Fibroblast of the aortic adventitia (primary cell): ENCODE measurements at regions not wholly inside any gene's neighbourhood (a gene's known extent, or its start where the extent isn't known, plus 50 kb on each side); places are given as distances from the start of the nearest gene placed in this dataset.
A peak's percentile ranks its signal among the peaks of the same experiment; 100 is the strongest.

Source experiments
- DNase-seq: peaks from one replicate; pipeline ENCODE4 v3.0.0-alpha.2; 2010; ENCODE audit warnings: low read depth
- H3K4me3 ChIP-seq: 2 replicates; pipeline ENCODE4 v1.5.1; 2011; ENCODE audit warnings: low read depth, mild to moderate bottlenecking, control low read depth, low read length, moderate library complexity
- CTCF ChIP-seq: IDR thresholded peaks from 2 replicates; pipeline ENCODE4 v1.5.1; 2011; ENCODE audit warnings: mild to moderate bottlenecking, low read length, control low read depth, inconsistent platforms; ENCODE audit not compliant: insufficient read depth

DNA sequence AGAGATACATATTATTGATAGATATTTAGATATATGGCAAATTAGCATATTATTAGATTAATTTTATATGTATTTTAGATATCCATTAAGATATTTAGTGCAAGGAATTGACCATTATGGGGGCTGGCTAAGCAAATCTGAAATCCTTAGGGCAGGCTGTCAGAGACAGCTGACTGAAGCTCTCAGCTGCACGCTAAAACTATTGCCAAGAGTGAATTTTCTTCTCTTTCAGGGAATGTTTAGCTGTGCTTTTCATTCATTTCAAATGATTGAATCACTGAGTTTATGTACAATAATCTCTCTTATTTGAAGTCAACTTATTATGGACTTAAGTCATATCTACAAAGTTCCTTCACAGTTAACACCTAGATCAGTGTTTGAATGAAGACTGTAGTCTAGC is 566.5 kb downstream of the LRFN5 start:
- TF ChIP-seq CTCF: no peak
- no peak for DNase-seq

DNA sequence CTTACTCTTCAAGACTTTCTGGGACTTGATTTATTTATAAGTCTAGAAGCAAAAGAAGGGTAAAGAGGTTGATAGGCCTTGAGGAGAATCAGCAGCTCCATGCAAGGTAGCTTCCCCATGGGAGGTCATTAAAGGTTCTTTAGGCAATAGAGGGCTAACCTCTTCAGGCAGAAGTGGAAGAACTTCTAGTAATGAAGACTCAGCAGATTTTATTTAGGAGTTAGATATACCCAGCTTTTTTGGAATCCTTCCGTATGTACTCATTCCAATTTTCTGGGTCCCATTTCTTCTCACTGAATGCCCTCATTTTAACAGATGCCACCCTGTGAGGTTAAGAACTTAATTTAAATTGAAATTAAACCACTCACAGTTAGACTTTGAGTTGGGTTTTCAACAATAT is 565.6 kb downstream of the LRFN5 start:
- DNase-seq: no peak
- no peak overlapping the region for H3K4me3 ChIP-seq
- no peak for TF ChIP-seq CTCF

More for the DNA sequence above, 566.5 kb downstream of the LRFN5 start:
- H3K4me3 ChIP-seq: no peak overlapping the region

DNA sequence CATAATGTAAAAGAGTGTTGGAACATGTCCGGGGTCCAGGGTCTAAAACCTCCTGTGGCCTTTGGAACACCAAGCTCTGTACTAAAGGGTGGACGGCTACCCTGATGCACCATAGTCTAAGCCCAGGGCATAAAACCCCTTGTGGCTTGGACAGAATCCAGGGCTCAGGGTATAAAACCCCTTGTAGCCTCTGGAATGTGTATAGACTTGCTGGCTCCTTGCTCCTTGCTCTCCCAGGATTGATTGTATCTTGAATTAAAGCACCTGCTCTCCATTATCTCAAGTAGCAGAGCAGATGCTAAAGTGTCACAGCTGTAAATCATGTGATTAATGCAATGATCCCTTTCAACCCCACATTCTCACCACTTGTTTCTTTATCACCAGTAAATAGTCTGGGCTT is 556.5 kb downstream of the LRFN5 start:
- no peak overlapping the region for H3K4me3 ChIP-seq
- DNase-seq: no peak
- TF ChIP-seq CTCF: no peak

GRCh38 chr14:42159138-42159537 is 552.5 kb downstream of the LRFN5 start:
- H3K4me3 ChIP-seq: no peak overlapping the region
- no peak for DNase-seq
- TF ChIP-seq CTCF: no peak

DNA sequence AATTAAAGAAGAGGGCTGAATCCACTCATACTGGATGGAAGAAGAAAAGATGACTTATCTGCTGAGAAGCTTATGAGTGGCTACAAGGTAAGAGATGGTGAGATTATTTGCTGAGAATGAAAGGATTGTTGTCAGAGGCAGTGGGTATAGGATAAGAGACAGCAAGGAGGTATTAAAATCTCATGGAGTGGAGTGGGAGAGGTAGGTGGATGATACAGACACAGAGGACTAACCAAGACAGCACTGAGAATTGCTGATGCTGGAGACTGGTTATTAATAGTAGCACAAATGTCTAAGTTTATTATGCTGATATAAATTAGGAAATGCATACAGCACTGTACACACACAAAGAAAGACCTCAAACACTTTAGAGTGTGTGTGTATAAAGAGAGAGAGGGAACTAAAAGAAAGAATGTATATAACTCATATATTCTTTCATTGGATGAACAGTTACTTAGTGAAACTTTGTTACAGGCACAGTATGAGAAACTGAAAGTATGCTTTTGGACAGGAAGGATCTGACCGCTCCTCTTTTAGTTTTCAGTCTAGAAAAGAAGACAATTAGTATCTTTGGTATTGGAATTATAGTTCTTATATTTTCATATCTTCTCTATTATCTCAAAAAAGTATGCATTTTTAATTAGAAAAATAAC is 543.1 kb downstream of the LRFN5 start:
- no peak for TF ChIP-seq CTCF
- H3K4me3 ChIP-seq: no peak overlapping the region
- peak; percentile 2 for DNase-seq

- no peak overlapping the region for H3K4me3 ChIP-seq
- no peak for TF ChIP-seq CTCF
- no peak for DNase-seq
These were observed 539.1 kb downstream of the LRFN5 start for GRCh38 chr14:42145766-42146165.

DNA sequence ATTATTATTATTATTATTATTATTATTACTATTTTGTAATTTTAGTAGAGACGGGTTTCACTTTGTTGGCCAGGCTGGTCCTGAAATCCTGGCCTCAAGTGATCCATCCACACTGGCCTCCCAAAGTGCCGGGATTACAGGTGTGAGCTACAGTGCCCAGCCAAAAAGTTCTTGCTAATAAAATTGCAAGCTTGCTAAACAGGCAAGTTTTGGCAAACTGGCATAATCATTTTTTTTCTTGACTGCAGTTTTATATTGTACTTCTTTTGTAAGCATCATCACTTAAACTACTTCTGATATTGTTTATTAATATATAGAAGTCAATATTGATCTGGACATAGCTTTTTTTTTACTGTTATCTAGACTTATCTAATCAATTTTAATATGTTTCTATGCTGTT is 536.4 kb downstream of the LRFN5 start:
- no peak for TF ChIP-seq CTCF
- no peak for DNase-seq
- H3K4me3 ChIP-seq: no peak overlapping the region
